Fibroblast of pulmonary artery (primary cell): ENCODE measurements at regions not wholly inside any gene's neighbourhood (a gene's known extent, or its start where the extent isn't known, plus 50 kb on each side); places are given as distances from the start of the nearest gene placed in this dataset.

Source experiments
- DNase-seq: peaks from one replicate; pipeline ENCODE4 v3.0.0-alpha.2; 2010; ENCODE audit warnings: low read depth
- H3K4me3 ChIP-seq: replicated peaks from 2 replicates; pipeline ENCODE4 v1.5.1; 2011; ENCODE audit warnings: low read depth, mild to moderate bottlenecking, control low read depth, low read length, moderate library complexity
- TF ChIP-seq, protein P1 (sequence below): IDR thresholded peaks from 2 replicates; pipeline ENCODE4 v1.5.1; 2011; ENCODE audit warnings: mild to moderate bottlenecking, control low read depth, low read length, inconsistent platforms; ENCODE audit errors: missing control alignments

DNA sequence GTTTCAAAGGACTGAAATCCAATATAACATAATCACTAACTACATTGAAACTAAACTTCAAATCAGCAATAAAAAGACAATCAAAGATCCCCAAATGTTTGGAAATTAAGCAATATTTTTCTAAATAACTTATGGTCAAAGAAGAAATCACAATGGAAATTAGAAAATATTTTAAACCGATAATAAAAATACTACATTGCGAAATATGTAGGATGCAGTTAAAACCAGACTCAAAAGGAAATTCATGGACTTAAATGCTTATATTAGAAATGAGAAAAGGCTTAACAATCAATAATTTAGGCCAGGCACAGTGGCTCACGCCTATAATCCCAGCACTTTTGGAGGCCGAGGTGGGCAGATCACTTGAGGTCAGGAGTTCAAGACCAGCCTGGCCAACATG, 79.0 kb upstream of the HAAO start:
- no peak for DNase-seq
- no peak overlapping the region for H3K4me3 ChIP-seq
- TF ChIP-seq, protein P1, sequence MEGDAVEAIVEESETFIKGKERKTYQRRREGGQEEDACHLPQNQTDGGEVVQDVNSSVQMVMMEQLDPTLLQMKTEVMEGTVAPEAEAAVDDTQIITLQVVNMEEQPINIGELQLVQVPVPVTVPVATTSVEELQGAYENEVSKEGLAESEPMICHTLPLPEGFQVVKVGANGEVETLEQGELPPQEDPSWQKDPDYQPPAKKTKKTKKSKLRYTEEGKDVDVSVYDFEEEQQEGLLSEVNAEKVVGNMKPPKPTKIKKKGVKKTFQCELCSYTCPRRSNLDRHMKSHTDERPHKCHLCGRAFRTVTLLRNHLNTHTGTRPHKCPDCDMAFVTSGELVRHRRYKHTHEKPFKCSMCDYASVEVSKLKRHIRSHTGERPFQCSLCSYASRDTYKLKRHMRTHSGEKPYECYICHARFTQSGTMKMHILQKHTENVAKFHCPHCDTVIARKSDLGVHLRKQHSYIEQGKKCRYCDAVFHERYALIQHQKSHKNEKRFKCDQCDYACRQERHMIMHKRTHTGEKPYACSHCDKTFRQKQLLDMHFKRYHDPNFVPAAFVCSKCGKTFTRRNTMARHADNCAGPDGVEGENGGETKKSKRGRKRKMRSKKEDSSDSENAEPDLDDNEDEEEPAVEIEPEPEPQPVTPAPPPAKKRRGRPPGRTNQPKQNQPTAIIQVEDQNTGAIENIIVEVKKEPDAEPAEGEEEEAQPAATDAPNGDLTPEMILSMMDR, result no peak

DNA sequence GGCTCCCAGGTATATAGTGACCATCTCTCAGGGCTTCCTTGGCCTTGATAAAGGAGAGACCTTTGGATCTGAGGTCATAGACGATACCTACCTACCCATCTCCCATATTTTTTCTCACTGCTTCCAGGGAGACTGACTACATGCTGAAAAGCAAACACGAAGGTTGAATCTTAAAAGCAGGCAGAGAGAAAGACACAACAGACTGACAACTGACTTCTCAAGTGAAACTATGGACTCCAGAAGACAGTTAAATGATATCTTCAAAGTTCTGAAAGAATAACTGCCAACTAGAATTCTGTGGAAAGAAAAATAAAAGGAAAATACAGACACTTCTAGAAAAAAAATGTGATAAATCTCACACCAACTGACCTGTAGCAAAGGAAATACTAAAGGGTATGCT, 76.5 kb upstream of the HAAO start:
- H3K4me3 ChIP-seq, result no peak overlapping the region
- TF ChIP-seq, protein P1, result no peak
- no peak for DNase-seq

DNA sequence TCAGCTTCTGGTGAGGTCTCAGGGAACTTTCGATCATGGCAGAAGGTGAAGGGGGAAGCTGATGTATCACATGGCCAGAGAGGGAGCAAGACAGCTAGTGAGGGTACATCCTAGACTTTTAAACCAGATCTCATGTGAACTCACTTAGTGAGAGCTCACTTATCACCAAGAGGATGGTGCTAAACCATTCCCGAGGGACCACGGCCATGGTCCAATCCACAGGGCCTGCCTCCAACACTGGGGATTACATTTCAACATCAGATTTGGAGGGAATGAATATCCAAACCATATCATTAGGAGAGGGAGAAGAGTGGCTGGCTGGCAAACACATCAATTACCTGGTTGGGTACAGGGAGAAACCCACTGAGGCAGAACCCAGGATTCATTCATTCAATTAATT, 75.7 kb upstream of the HAAO start:
- TF ChIP-seq, protein P1, result no peak
- H3K4me3 ChIP-seq, result no peak overlapping the region
- no peak for DNase-seq

DNA sequence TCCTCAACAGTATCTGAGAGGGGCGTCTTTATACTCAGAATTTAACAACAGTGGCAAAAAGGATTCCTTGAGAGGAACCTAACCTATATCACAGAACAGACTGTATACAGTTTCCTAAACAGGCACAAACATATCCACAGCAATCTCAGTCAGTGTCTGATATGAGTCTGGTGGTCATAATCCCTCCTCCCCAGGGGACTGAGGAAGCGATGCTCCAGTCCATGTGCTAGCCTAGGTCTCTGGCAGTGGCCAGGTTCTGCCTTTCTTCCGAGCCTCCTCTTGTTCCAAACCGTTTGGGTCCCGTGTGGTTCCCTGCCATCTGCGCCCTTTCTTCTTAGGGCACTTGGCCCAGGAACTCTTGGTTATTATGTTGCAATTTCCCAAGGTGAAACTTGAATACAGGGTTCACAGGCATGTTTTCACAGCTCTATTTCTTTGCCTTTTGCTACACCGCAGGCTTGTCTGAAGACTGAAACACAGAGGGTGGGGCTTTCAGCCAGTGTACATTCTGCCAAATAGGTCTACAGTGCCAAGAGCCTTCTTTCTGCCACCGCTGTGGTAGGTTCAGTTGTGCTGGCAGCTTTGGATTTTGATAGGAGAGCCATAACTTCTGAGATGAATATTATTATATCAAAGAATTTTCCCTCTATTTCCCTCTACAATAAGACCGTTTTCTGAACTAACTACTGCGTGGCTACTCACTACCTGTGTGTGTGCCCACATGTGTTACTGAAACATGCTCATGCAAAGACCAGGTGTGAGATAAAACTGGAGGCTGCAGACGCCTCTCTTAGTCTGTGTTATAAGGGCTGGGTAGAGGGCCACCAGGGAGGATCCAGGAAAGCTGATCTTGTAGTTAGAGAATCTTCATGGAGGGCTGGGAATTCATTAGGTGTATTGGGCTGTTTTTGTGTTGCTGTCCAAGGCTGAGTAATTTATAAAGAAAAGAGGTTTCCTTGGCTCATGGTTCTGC, 75.0 kb upstream of the HAAO start:
- no peak for DNase-seq
- TF ChIP-seq, protein P1, result no peak
- no peak overlapping the region for H3K4me3 ChIP-seq

DNA sequence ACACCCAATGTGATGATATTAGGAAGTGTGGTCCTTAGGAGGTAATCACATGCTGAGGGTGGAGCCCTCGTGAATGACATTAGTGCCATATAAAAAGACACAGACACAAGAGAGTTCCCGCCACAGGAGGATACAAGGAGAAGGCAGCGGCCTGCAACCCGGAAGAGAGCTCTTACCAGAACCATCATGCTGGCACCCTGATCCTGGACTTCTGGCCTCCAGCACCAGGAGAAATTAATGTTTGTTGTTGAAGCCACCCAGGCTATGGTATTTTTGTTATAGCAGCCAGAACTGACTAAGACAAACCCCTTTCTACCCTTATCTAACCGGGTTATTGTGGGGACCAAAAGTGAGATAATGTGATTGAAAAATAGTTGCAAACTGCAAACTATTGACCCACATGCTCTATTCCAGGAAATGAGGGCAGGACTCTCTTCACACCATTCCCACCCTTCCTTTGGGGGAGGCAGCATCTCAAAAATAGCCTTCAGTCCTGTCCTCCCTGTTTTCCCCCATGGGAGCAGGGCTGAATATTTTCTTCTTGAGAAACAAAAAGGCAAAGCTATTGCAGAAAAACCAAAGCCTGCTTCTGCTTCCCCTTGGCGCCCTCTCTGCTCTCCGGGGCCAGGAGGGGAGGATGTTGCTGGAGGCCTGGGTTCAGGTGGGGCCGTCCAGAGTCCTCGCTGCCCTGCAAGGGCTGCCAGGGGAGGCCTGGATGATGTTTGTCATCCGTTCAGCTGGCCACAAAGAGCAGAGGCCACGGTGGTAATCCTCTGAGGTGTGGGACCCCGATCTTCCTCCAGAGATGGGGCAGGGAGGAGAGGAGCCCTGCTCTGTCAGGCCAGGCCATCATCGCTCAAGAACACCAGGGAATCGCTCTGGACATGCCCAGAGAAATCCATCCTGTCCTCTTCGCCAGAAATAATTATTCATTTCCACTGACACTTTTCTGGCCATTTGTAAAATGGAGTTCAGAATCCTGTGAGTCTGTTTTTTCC, 73.8 kb upstream of the HAAO start:
- H3K4me3 ChIP-seq, result no peak overlapping the region
- no peak for DNase-seq
- TF ChIP-seq, protein P1, result no peak

DNA sequence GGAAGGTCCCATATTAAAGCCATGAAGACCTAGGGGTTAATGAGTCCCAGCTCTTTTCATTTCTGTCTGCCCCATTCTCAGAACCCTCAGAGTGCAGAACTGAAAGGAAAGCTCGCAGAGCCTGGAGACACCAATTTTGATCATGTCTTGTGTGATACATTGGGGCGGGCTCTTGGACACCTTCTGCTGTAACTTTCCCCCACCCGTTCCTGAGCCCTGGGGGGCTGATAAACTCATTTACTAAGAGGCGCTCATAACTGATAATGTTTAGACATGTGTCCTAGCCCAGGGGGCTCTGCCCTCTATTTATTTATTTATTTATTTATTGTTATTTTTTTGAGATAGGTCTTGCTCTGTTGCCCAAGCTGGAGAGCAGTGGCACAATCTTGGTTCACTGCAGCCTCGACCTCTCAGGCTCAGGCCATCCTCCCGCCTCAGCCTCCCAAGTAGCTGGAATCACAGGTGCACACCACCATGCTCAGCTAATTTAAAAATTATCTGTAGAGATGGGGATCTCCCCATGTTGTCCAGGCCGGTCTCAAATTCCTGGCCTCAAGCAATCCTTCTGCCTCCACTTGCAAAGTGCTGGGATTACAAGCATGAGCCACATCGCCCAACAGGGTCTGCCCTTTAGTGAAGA, 72.4 kb upstream of the HAAO start:
- no peak overlapping the region for H3K4me3 ChIP-seq
- TF ChIP-seq, protein P1, result no peak
- DNase-seq, result no peak
